Parathyroid adenoma (tissue), 2 donors: ENCODE measurements at regions not wholly inside any gene's neighbourhood (a gene's known extent, or its start where the extent isn't known, plus 50 kb on each side); places are given as distances from the start of the nearest gene placed in this dataset.

Source experiments
- H2AFZ ChIP-seq: fragments of 300-600 bp; sonication (generic); one replicate; pipeline ENCODE4 v1.7.0; 2017; ENCODE audit warnings: antibody characterized with exemption, mild to moderate bottlenecking
- H3K27ac ChIP-seq: fragments of 300-600 bp; sonication (generic); one replicate; pipeline ENCODE4 v1.7.0; 2017
- H3K27me3 ChIP-seq: fragments of 300-600 bp; sonication (generic); one replicate; pipeline ENCODE4 v1.7.0; 2017; ENCODE audit warnings: low read length; ENCODE audit not compliant: control insufficient read depth, insufficient read depth
- H3K36me3 ChIP-seq: fragments of 300-600 bp; sonication (generic); one replicate; pipeline ENCODE4 v1.7.0; 2017; ENCODE audit warnings: low read length; ENCODE audit not compliant: control insufficient read depth, insufficient read depth
- H3K4me1 ChIP-seq: fragments of 300-600 bp; sonication (generic); one replicate; pipeline ENCODE4 v1.7.0; 2017; ENCODE audit warnings: control low read depth
- H3K4me2 ChIP-seq: fragments of 300-600 bp; sonication (generic); one replicate; pipeline ENCODE4 v1.7.0; 2017; ENCODE audit warnings: low read length
- H3K4me3 ChIP-seq: fragments of 300-600 bp; sonication (generic); one replicate; pipeline ENCODE4 v1.7.0; 2017; ENCODE audit warnings: low read depth, low read length
- H3K79me2 ChIP-seq: fragments of 300-600 bp; sonication (generic); one replicate; pipeline ENCODE4 v1.7.0; 2017; ENCODE audit warnings: control low read depth
- H3K9ac ChIP-seq: fragments of 300-600 bp; sonication (generic); one replicate; pipeline ENCODE4 v1.7.0; 2017; ENCODE audit warnings: mild to moderate bottlenecking
- H3K9me3 ChIP-seq: fragments of 300-600 bp; sonication (generic); one replicate; pipeline ENCODE4 v1.7.0; 2017; ENCODE audit warnings: low read length; ENCODE audit not compliant: control insufficient read depth
- TF ChIP-seq, protein P1 (sequence below): fragments of 300-600 bp; sonication (generic); IDR thresholded peaks from one replicate; pipeline ENCODE4 v1.7.0; 2017; ENCODE audit warnings: antibody characterized with exemption, mild to moderate bottlenecking
- donor health status: primary hyperparathyroidism.

DNA sequence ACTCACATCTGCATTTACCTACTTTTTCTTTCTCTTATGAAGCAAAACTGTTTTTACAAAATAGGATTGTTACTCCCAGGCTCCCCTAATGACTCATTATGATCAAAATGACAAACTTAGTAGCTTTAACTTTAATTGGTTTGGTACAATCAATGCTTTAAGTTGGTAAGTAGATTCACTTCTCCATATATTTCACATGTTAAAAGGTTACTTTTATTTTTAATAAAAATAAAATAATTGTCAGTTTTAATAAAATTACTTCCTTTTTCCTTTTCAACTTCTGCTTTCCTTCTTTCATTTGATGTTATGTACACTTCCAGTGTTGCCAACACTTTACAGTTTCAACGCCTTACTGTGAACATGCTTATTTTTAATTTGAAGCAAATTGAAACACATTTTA, 477.6 kb downstream of the SETD4 start:
- H3K4me3 ChIP-seq = no peak overlapping the region
- H2AFZ ChIP-seq = no peak overlapping the region
- no peaks in the 10 kb centered on the region for H3K79me2 ChIP-seq
- H3K4me2 ChIP-seq = no peak overlapping the region
- no peak overlapping the region for H3K9ac ChIP-seq
- H3K9me3 ChIP-seq = no peaks in the 10 kb centered on the region
- H3K4me1 ChIP-seq = no peaks in the 10 kb centered on the region
- TF ChIP-seq, protein P1, sequence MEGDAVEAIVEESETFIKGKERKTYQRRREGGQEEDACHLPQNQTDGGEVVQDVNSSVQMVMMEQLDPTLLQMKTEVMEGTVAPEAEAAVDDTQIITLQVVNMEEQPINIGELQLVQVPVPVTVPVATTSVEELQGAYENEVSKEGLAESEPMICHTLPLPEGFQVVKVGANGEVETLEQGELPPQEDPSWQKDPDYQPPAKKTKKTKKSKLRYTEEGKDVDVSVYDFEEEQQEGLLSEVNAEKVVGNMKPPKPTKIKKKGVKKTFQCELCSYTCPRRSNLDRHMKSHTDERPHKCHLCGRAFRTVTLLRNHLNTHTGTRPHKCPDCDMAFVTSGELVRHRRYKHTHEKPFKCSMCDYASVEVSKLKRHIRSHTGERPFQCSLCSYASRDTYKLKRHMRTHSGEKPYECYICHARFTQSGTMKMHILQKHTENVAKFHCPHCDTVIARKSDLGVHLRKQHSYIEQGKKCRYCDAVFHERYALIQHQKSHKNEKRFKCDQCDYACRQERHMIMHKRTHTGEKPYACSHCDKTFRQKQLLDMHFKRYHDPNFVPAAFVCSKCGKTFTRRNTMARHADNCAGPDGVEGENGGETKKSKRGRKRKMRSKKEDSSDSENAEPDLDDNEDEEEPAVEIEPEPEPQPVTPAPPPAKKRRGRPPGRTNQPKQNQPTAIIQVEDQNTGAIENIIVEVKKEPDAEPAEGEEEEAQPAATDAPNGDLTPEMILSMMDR = no peak
- H3K27ac ChIP-seq = no peak overlapping the region
- H3K27me3 ChIP-seq = no peaks in the 10 kb centered on the region
- H3K36me3 ChIP-seq = no peaks in the 10 kb centered on the region

DNA sequence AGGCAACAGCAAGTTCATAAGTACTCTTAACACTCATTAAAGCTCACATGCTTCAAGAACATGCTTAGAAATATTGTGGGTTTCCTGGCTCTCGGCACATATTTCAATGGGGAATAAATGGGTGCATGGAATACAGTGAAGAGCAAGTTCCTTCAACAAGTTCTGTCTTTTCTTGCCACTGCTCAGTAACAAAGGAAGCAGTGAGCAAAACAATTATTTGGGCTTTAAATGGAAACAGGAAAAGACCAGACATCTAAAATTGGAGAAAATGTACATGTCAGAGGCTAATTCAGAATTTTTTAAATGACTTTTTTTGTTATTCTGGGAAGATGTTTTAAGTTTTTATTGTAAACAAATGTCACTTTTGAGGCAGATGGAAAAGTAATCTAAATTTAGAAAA, 478.7 kb downstream of the SETD4 start:
- no peak overlapping the region for H3K9ac ChIP-seq
- H3K36me3 ChIP-seq = no peaks in the 10 kb centered on the region
- no peak overlapping the region for H3K27ac ChIP-seq
- no peaks in the 10 kb centered on the region for H3K27me3 ChIP-seq
- TF ChIP-seq, protein P1 = no peak
- H3K4me3 ChIP-seq = no peak overlapping the region
- no peaks in the 10 kb centered on the region for H3K4me1 ChIP-seq
- no peaks in the 10 kb centered on the region for H3K79me2 ChIP-seq
- H2AFZ ChIP-seq = no peak overlapping the region
- H3K4me2 ChIP-seq = no peak overlapping the region
- no peaks in the 10 kb centered on the region for H3K9me3 ChIP-seq

GRCh38 chr21:35579520-35580293, 480.6 kb downstream of the SETD4 start:
- Histone ChIP-seq H3K79me2 (no peaks in the 10 kb centered on the region), H3K4me2 (no peak overlapping the region), H3K27ac (no peak overlapping the region), H3K27me3 (no peaks in the 10 kb centered on the region), H3K4me1 (no peaks in the 10 kb centered on the region), H3K4me3 (no peak overlapping the region), H3K9me3 (no peaks in the 10 kb centered on the region), H2AFZ (no peak overlapping the region), H3K36me3 (no peaks in the 10 kb centered on the region), H3K9ac (no peak overlapping the region)
- TF ChIP-seq, protein P1 = no peak

- Histone ChIP-seq H3K27ac (no peak overlapping the region), H3K27me3 (no peaks in the 10 kb centered on the region), H3K79me2 (no peaks in the 10 kb centered on the region), H3K4me3 (no peak overlapping the region), H3K9ac (no peak overlapping the region), H3K9me3 (no peaks in the 10 kb centered on the region), H3K4me2 (no peak overlapping the region), H3K36me3 (no peaks in the 10 kb centered on the region), H3K4me1 (no peaks in the 10 kb centered on the region), H2AFZ (no peak overlapping the region)
- TF ChIP-seq, protein P1 = no peak
Observed at GRCh38 chr21:35578831-35579471, 481.4 kb downstream of the SETD4 start.
